HG02642 (cell line): ENCODE measurements at regions not wholly inside any gene's neighbourhood (a gene's known extent, or its start where the extent isn't known, plus 50 kb on each side); places are given as distances from the start of the nearest gene placed in this dataset.

Experiments used
- ATAC-seq: cut with Tn5 transposase; IDR thresholded peaks from one replicate; pipeline ENCODE4 v1.9.1; 2021; ENCODE audit warnings: mild to moderate bottlenecking; ENCODE audit not compliant: unreplicated experiment, poor library complexity

DNA sequence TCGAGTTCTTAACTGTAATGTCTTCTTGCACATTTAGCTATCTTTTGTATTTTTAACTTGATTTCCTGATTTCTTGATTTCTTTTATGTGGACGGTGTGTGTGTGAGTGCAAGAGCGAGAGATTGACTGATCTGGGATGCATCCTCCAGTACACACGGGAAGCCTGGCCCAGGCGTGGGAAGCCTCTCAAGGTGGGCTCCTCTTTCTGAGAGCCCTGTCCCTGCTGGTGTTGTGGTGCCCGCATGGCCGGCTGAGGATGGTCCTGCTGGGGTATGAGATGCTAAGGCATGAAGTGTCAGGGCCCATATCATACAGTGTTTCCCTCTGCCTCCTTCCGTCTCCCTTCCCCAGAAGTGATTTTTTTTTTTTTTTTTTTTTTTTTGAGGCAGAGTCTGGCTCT is 130.8 kb upstream of the TCERG1L start:
- no peak for ATAC-seq

GRCh38 chr10:131444286-131444685 is 132.8 kb upstream of the TCERG1L start:
- no peak for ATAC-seq

DNA sequence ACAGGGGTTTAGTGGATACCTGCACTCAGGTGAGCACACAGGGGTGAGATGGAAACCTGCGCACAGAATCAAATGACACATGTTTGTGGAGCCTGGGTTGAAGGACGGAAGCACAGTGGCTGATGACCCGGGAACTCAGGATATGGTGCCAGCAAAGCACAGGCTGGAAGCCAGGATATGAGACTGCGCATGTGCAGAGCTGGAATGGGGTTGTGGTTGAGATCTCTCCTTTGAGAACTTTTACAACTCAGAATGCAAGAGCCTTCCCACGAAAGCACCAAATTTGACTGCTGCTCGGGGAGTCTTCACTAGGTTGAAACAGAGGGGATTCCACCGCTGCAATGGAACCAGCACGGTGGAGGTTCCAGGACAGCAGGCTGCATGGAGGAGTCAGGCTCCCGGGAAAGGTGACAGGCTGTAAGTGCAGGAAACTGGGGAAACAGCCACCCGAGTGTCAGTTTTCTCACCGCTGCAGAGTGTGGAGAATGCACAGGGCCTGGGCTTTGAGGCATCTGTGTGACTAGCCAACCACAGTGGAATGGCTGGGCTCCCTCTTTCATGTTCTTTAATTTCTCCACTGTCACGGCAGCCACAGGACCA is 133.4 kb upstream of the TCERG1L start:
- no peak for ATAC-seq

DNA sequence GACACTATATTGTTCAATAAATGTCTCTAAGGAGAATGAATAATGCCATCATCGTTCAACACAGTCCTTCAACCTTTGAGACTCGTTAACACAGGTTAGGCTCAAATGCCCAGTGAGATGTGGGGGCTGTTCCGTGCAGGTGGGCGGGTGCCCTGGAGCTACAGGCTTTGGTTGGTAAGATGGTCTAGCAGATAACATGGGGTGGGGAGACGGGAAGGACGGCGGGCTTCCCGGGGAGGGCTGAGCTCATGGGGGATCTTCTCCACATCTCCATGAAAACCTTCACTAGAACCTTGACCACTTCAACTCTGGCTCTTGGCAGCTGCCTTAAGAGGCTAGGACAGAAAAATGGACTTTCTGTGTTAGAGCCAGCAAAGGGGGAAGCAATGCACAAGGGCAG is 134.1 kb upstream of the TCERG1L start:
- ATAC-seq: no peak

GRCh38 chr10:131446171-131446570 is 134.7 kb upstream of the TCERG1L start:
- no peak for ATAC-seq

GRCh38 chr10:131448171-131448570 is 136.7 kb upstream of the TCERG1L start:
- ATAC-seq: no peak

DNA sequence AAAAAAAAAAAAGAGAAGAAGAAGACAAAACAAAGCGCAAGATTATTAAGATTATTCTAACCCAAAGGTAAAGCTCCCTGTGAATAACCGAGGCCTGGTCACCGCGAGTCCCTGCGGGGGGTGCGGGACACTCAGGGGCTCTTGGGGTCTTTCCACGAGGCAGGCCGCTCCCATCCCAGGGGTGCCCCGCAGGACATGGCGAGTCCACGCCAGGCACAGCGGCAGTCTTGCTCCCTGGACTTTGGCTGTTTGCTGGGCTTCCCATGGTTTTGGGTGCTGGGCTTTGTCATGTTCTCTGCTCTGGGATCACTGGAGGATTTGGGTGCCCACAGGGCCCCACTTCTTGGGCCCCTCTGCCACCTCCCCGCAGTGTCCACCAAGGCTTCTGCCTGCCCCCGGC is 137.4 kb upstream of the TCERG1L start:
- no peak for ATAC-seq

DNA sequence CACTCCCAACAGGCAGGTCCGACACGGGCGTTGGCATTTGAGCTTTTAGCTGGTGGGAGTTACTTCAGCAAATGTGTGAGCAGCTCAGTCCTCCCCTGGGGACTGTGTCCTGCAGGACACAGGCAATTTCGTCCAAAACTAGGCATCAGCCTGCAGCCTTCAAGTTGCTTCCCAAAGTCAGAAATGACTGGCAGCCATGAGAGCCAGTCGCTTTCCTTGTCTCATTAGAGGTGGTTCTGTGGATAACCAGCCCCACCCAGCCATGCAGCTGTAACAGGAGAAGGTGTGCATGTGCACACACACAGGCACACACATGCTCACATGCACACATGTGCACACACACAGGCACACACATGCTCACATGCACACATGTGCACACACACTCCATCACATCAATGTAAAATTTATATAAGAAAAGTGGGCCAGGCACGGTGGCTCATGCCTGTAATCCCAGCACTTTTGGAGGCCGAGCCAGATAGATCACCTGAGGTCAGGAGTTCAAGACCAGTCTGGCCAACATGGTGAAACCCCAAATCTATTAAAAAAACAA is 138.8 kb upstream of the TCERG1L start:
- ATAC-seq: no peak

- no peak for ATAC-seq
Measured at GRCh38 chr10:131451407-131452015, 140.0 kb upstream of the TCERG1L start.

GRCh38 chr10:131452926-131453720 is 141.6 kb upstream of the TCERG1L start:
- ATAC-seq: no peak

DNA sequence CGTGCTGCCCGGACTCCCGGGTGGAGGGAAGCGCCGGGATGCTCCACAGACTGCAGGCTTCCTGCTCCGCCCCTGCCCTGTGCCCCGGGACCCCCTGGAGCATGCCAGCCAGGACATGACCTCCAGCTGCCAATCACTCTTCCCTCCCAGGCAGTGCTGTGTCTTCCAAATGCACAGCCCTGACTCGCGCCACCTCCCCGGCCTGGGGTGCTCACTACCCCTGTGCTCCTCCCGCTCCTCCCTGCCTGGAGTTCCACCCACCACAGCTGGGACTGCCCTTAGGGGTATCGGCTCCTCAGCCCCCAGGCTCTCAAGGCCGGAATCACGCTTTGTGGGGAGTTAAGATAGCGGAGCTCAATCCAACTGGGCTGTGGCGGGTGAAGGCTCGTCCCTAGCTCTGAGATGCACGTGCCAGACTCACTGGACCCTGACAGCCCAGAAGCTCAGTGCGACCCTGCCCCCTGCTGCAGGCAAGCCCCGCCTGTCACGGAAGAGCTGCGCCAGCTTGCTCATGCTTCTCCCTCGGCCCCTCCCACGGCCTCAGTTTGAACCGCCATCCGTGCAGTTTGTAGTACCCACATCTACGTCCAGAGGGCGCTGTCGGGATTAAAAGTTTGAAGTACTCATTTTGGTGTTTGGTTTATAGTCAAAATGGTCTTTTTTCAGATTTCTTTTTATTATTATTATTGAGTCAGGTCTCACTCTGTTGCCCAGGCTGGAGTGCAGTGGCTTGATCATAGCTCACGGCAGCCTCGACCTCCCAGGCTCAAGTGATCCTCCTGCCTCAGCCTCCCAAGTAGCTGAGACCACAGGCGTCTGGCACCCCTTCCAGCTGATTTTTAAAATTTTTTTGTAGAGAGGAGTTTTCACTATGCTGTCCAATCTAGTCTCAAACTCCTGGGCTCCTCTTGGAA is 142.5 kb upstream of the TCERG1L start:
- no peak for ATAC-seq

GRCh38 chr10:131456411-131456810 is 144.9 kb upstream of the TCERG1L start:
- no peak for ATAC-seq

DNA sequence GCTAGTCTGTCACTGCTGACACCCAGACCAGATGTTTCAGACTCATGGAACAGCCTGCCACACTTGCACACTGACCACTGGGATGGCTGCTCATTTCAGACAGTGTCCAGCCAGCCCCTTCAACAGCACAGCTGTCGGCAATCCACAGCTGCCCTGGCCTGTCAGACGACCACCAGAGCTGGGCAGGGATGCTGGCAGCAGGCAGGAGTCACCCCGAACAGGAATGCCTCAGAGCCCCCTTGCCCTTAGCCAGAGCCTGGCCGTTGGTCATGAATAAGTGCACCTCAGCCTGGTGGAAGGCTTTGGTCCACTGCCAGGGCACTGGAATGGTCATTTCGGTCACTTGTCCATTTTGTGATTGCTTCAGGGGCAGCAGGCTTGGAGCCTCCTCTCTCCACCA is 149.6 kb upstream of the TCERG1L start:
- ATAC-seq: no peak

DNA sequence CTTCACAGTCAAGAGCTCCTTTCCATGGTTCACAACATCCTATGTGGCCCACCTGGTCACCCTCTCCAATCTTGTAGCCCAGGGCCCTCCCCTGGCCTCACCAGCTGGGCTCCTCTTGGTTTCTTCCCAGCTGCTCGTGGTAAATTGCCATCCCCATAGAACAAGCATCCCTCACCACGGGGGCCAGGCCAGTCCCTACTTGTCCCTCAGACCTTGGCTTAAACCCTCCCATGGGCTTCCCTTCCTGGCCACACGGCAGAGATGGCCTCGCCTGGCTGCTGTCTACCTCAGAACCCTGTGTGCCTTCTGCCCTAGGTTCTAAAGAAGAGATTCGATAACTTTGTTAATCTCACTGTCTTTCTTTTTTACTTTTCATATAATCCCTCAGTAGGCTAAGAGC is 153.3 kb upstream of the TCERG1L start:
- no peak for ATAC-seq

DNA sequence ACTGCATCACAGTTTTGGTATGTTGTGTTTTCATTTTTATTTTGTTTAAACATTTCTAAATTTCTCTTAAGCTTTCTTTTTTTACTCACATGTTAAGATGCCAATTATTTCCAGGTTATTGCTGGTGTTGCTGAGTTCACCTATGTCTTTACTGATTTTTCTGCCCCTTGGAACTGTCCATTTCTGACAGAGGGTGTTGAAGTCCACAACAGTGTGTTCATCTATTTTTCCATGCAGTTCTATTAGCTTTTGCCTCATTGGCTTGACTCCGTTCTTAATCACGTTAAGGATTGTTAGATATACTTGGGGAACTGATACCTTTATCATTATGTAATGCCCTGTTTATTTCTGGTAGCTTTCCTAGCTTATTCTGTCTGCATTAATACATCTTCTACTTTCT is 158.0 kb upstream of the TCERG1L start:
- ATAC-seq: no peak

GRCh38 chr10:131473645-131474044 is 162.1 kb upstream of the TCERG1L start:
- no peak for ATAC-seq

GRCh38 chr10:131474416-131474815 is 162.9 kb upstream of the TCERG1L start:
- no peak for ATAC-seq

GRCh38 chr10:131475043-131475442 is 163.5 kb upstream of the TCERG1L start:
- ATAC-seq: no peak

GRCh38 chr10:131475803-131476202 is 164.3 kb upstream of the TCERG1L start:
- ATAC-seq: no peak

DNA sequence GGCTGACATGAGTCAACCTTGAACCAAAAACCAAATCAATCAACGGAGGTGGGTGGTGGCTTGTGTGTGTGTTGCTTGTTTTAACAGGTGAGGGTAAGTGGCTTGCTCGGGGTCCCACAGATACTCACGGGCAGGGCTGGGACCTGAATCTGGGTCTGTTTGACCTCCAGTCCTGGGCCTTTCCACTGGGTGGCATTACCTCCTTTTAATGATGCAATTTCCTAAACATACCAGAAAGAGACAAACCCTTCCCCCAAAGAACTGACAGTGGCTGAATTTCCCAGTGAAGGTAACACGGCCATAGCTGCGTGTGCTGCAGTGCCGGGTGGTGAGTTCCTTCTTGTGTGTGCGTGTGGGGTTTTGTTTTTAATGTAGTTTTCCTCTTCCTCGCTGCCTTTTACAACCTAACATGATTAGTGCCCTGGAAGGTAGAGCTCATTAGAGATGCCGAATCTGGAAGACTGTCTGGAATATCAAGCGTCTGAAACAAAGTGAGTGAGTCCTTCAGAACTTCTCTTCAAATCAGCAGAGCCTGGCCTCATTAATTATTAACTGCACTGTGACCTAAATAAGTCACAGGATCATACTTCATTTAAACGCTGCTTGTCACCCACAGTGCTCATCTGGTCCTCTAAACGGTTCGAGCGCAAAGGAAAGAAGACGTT is 166.1 kb upstream of the TCERG1L start:
- no peak for ATAC-seq
